CD14-positive monocyte (primary cell): ENCODE measurements at regions not wholly inside any gene's neighbourhood (a gene's known extent, or its start where the extent isn't known, plus 50 kb on each side); places are given as distances from the start of the nearest gene placed in this dataset.

Experiments used
- DNase-seq, 3 donors: peaks; one replicate each; pipeline ENCODE4 v3.0.0-alpha.2; 2011 to 2022
- H2AFZ ChIP-seq: 2 replicates; pipeline ENCODE4 v1.6.0; 2012; ENCODE audit warnings: mild to moderate bottlenecking, low read depth, low read length, inconsistent platforms; ENCODE audit not compliant: insufficient read depth, poor library complexity, severe bottlenecking
- H3K27ac ChIP-seq, 2 donors: 1 replicate in 1 of 2; 2 replicates in 1 of 2; pipeline ENCODE4 v1.5.1; 2012 to 2013; ENCODE audit warnings: low read length in 2 of 2, control low read depth in 1 of 2, inconsistent platforms in 1 of 2, low read depth in 1 of 2, mild to moderate bottlenecking in 1 of 2
- H3K27me3 ChIP-seq, 2 donors: one replicate each; pipeline versions ENCODE4 v1.6.0 to v1.6.1; 2011 to 2013; ENCODE audit warnings: low read length in 2 of 2; ENCODE audit not compliant: control insufficient read depth in 2 of 2, insufficient read depth in 2 of 2
- H3K36me3 ChIP-seq, 2 donors: replicated peaks in 1 of 2; 1 replicate in 1 of 2; 2 replicates in 1 of 2; pipeline versions ENCODE4 v1.5.1 to v1.6.1; 2012 to 2013; ENCODE audit warnings: low read length in 2 of 2, control low read depth in 1 of 2, inconsistent platforms in 1 of 2, mild to moderate bottlenecking in 1 of 2; ENCODE audit not compliant: insufficient read depth in 2 of 2, control insufficient read depth in 1 of 2
- H3K4me1 ChIP-seq, 2 donors: 1 replicate in 1 of 2; 2 replicates in 1 of 2; pipeline versions ENCODE4 v1.5.1 to v1.6.1; 2012 to 2013; ENCODE audit warnings: low read length in 2 of 2, control low read depth in 1 of 2, inconsistent platforms in 1 of 2, mild to moderate bottlenecking in 1 of 2, moderate library complexity in 1 of 2; ENCODE audit not compliant: insufficient read depth in 2 of 2, control insufficient read depth in 1 of 2
- H3K4me2 ChIP-seq: replicated peaks from 2 replicates; pipeline ENCODE3; 2012; ENCODE audit warnings: low read length, moderate library complexity, mild to moderate bottlenecking; ENCODE audit not compliant: poor library complexity, severe bottlenecking; ENCODE audit errors: extremely low read depth
- H3K4me3 ChIP-seq, 3 experiments: fragments of 200-600 bp in 1 of 3; sonication (generic) in 1 of 3; replicated peaks in 1 of 3; 1 replicate in 2 of 3; 2 replicates in 1 of 3; pipeline ENCODE4 v1.5.1; 2011 to 2013; ENCODE audit warnings: low read length in 3 of 3, mild to moderate bottlenecking in 3 of 3, control low read depth in 2 of 3, low read depth in 2 of 3, inconsistent platforms in 1 of 3, moderate library complexity in 1 of 3
- H3K79me2 ChIP-seq: 2 replicates; pipeline ENCODE4 v1.6.0; 2012; ENCODE audit warnings: mild to moderate bottlenecking, control low read depth, inconsistent platforms, low read length, moderate library complexity; ENCODE audit not compliant: insufficient read depth
- H3K9ac ChIP-seq: 2 replicates; pipeline ENCODE4 v1.6.0; 2017; ENCODE audit warnings: low read length, mild to moderate bottlenecking; ENCODE audit not compliant: insufficient read depth, poor library complexity, severe bottlenecking
- H3K9me3 ChIP-seq, 2 donors: replicated peaks in 1 of 2; 1 replicate in 1 of 2; 2 replicates in 1 of 2; pipeline versions ENCODE4 v1.5.1 to v1.6.1; 2012 to 2013; ENCODE audit warnings: low read length in 2 of 2, control low read depth in 1 of 2; ENCODE audit not compliant: control insufficient read depth in 1 of 2, insufficient read depth in 1 of 2
- H4K20me1 ChIP-seq: 2 replicates; pipeline ENCODE4 v1.6.0; 2012; ENCODE audit warnings: mild to moderate bottlenecking, low read length, control low read depth, moderate library complexity; ENCODE audit not compliant: insufficient read depth
- H3K27ac Mint-ChIP-seq, 7 donors: one replicate each; pipeline ENCODE4 v1.8.0; 2020; ENCODE audit warnings: mild to moderate bottlenecking in 7 of 7, mixed read lengths in 7 of 7, moderate library complexity in 6 of 7, inconsistent platforms in 2 of 7
- H3K27me3 Mint-ChIP-seq, 3 donors: one replicate each; pipeline ENCODE4 v1.8.0; 2021 to 2022; ENCODE audit warnings: low read depth in 3 of 3, mild to moderate bottlenecking in 3 of 3, mixed read lengths in 3 of 3, moderate library complexity in 3 of 3, inconsistent platforms in 1 of 3
- H3K36me3 Mint-ChIP-seq, 2 donors: one replicate each; pipeline ENCODE4 v1.8.0; 2020; ENCODE audit warnings: mixed read lengths in 2 of 2, inconsistent platforms in 1 of 2, mild to moderate bottlenecking in 1 of 2
- H3K4me1 Mint-ChIP-seq: one replicate; pipeline ENCODE4 v1.8.0; 2020; ENCODE audit warnings: mild to moderate bottlenecking, mixed read lengths
- H3K4me3 Mint-ChIP-seq, 2 donors: one replicate each; pipeline ENCODE4 v1.8.0; 2020; ENCODE audit warnings: mild to moderate bottlenecking in 2 of 2, mixed read lengths in 2 of 2, moderate library complexity in 1 of 2
- H3K9me3 Mint-ChIP-seq, 7 donors: one replicate each; pipeline ENCODE4 v1.8.0; 2020 to 2022; ENCODE audit warnings: mixed read lengths in 7 of 7, mild to moderate bottlenecking in 6 of 7, moderate library complexity in 6 of 7, inconsistent platforms in 2 of 7
- CTCF ChIP-seq: fragments of 200-600 bp; IDR thresholded peaks from one replicate; pipeline ENCODE4 v1.8.0; 2022; ENCODE audit warnings: antibody characterized with exemption, mild to moderate bottlenecking
- WGBS: methylation state at CpG from one replicate; pipeline ENCODE4 v1.1.5; 2013; ENCODE audit warnings: missing lambda C conversion rate; ENCODE audit not compliant: insufficient coverage; 5-methylcytosine and 5-hydroxymethylcytosine counted together
- intact Hi-C, 2 donors: fragments of 100-400 bp; cut with micrococcal nuclease; formaldehyde crosslinking; loops; one replicate each; pipeline versions ENCODE4 v1.15.0 to v1.15.1; 2023

- Histone ChIP-seq H3K4me1 (no peaks in the 10 kb centered on the region), H3K9ac (no peak overlapping the region), H3K27ac (no peak overlapping the region), H3K79me2 (no peaks in the 10 kb centered on the region), H3K4me3 (no peak overlapping the region), H3K4me2 (no peak overlapping the region), H2AFZ (no peak overlapping the region), H3K9me3 (peaks cover 0 to 6% of the 10 kb centered on the region in 2 donors), H4K20me1 (no peaks in the 10 kb centered on the region), H3K36me3 (no peaks in the 10 kb centered on the region), H3K27me3 (no peaks in the 10 kb centered on the region)
- no peaks in the 10 kb centered on the region for H3K36me3 Mint-ChIP-seq
- no peak for DNase-seq
- intact Hi-C loops, result no loop called here
- peaks cover 0 to 1% (median 0%) of the 10 kb centered on the region in 3 donors for H3K27me3 Mint-ChIP-seq
- no peaks in the 10 kb centered on the region for H3K4me1 Mint-ChIP-seq
- TF ChIP-seq CTCF, result no peak
- H3K4me3 Mint-ChIP-seq, result no peak overlapping the region
- H3K27ac Mint-ChIP-seq, result no peak overlapping the region
- peaks cover 0 to 6% (median 3%) of the 10 kb centered on the region in 7 donors for H3K9me3 Mint-ChIP-seq
Measured at GRCh38 chr11:109140426-109140825, 281.6 kb upstream of the C11orf87 start.

- Histone ChIP-seq H3K4me1 (no peaks in the 10 kb centered on the region), H3K27me3 (no peaks in the 10 kb centered on the region), H4K20me1 (no peaks in the 10 kb centered on the region), H3K79me2 (no peaks in the 10 kb centered on the region), H3K36me3 (no peaks in the 10 kb centered on the region), H3K4me3 (no peak overlapping the region), H3K4me2 (no peak overlapping the region), H2AFZ (no peak overlapping the region), H3K9me3 (peaks cover 0 to 6% of the 10 kb centered on the region in 2 donors), H3K9ac (no peak overlapping the region), H3K27ac (no peak overlapping the region)
- no peak for TF ChIP-seq CTCF
- intact Hi-C loops, result no loop called here
- H3K36me3 Mint-ChIP-seq, result no peaks in the 10 kb centered on the region
- peaks cover 0 to 7% (median 3%) of the 10 kb centered on the region in 7 donors for H3K9me3 Mint-ChIP-seq
- no peak for DNase-seq
- no peaks in the 10 kb centered on the region for H3K4me1 Mint-ChIP-seq
- H3K27ac Mint-ChIP-seq, result no peak overlapping the region
- H3K27me3 Mint-ChIP-seq, result peaks cover 0 to 1% (median 0%) of the 10 kb centered on the region in 3 donors
- 95% methylated on average over 2 of the region's 3 CpGs for WGBS
- H3K4me3 Mint-ChIP-seq, result no peak overlapping the region
Measured at GRCh38 chr11:109140857-109141515, 281.0 kb upstream of the C11orf87 start.
